ENCODE measurements at regions not wholly inside any gene's neighbourhood (a gene's known extent, or its start where the extent isn't known, plus 50 kb on each side); places are given as distances from the start of the nearest gene placed in this dataset.
"Not testable (repeated sequence)": the region's sequence is repeated elsewhere in the genome, so short reads cannot be mapped to it uniquely, and the experiment has no call there.

DNA sequence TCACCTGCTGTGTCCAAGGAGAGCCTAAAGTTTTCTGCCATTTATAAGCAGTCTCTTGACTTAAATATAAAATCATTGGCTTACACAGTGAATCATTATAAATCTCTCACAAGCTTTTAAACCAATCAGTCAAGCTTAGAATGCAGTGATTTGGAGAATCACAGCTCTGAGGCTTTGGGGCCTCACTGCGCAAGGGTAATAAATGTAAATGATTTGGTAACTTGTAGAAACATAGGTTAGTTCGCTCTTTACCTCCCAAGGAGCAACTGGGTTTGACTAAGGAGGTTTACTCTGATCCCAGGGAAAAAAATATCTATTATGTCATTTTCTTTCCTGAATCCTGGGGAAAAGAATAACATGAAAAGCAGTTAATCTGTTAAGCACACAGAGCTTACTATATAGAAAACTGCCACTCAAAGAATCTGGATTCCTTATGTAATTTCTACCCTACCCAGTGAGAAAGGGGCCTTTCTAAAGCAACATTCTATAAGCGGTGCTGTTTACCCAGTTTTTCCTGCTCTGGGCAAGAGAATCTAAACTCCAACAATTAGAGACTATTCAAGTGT is 128.2 kb downstream of the MZT1 start:
- no peak for DNase-seq
- intact Hi-C loops (cut with DNase I, micrococcal nuclease): no loop called here
- no peak for ATAC-seq

DNA sequence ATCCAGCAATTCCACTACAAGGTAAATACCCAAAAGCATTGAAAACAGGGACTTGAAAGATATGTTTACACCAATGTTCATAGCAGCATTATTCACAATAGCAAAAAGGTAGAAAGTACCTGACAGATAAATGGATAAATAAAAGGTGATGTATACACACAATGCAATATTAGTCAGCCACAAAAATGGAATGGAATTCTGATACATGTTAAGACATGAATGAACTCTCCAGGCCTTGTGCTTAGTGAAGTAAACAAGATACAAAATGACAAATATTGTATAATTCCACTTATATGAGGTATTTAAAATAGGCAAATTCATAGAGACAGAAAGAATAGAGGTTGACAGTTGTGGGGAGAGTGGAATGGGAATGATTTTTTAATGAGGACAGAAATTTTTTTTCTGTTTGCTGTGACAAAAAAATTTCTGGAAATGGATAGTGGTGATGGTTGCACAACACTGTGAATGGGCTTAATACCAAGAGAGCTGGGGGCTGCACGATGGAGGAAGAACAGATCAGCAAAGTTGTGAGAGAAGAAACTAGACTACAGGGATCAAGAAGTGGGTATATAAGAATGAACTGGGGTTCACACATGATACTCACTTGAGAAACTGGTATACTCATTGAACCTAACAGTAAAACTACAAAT is 137.2 kb downstream of the MZT1 start:
- ATAC-seq: no peak
- intact Hi-C loops (cut with DNase I, micrococcal nuclease): no loop called here
- no peak for DNase-seq

GRCh38 chr13:72586518-72586917 is 140.9 kb downstream of the MZT1 start:
- DNase-seq (no peak), ATAC-seq (no peak)
- intact Hi-C loops (cut with DNase I, micrococcal nuclease): no loop called here

DNA sequence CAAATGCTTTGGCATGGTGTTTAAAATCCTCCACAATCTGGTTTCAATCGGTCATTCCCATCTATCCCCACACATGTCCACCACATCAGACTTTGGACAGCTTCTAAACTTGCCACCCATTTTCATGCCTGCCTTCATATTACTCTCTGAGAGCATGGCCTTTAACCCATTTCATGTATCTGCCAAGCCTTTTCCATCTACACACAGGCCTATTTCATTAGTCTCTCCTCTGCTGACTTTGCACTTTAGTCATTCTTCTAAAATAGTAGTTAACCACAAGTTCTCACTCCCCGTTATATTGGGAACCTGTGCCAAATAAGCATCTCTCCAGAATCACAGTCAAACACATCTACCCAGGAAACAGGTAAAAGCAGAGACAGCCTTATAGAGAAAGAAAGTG is 142.2 kb downstream of the MZT1 start:
- intact Hi-C loops (cut with DNase I, micrococcal nuclease): no loop called here
- ATAC-seq (no peak), DNase-seq (no peak)

DNA sequence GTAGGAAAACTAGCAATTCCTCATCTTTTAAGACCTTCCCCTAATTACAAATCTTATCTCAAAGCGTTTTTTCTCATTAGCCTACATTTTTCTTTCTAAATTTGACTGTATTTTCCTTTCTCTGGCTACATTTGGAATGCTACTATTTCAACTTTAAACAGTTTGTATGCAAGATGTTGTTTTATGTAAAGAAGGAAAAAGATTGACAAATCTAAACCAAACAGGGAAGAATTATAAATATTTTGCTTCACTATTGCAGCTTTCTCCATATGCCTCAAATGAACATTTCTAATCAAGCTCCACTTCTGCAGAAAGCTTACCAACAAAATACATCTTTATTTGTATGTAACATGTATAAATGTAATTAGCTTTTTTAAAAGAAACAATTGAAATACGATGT is 156.2 kb downstream of the MZT1 start:
- DNase-seq (no peak), ATAC-seq (no peak)
- intact Hi-C loops (cut with DNase I, micrococcal nuclease): no loop called here

DNA sequence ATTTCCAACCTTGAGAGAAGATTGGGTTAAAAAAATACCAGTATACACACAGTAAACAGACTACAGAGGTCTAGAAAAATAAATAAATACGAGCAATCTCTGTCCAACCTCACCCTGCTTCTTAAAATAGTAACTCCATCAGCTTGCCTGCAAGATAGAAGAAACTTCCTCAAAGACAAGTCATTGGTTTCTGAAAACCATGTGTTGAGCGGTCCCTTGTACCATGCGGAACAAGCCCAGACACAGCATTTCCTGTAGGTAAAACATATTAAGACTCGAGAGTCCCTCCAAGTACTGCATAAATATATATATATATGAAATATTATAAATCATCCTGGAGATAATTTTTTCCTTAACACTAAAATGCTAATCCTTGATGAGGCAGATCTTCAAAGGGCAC is 157.4 kb downstream of the MZT1 start:
- ATAC-seq (no peak), DNase-seq (no peak)
- intact Hi-C loops (cut with DNase I, micrococcal nuclease): no loop called here

DNA sequence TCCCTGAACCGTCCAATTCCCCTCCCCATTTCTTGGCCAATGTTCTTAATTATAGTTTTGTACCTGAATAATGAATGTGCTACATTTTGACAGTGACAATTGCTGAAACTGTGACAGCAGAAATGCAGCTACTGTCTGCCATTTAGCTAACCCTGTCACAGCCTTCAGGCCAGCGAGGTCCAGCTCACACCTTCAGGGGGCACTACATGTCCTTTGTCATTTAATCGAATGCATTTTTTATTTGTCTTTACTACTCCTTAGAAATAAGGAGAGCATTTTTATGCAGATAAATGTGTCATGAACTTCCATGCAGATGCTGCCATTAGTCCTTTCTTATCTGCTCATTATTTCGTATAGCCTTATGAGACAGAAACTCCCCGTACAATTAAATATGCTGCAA is 159.9 kb downstream of the MZT1 start:
- intact Hi-C loops (cut with DNase I, micrococcal nuclease): no loop called here
- DNase-seq (no peak), ATAC-seq (no peak)

- ATAC-seq (no peak), DNase-seq (no peak)
- intact Hi-C loops (cut with DNase I, micrococcal nuclease): no loop called here
These were observed 160.9 kb downstream of the MZT1 start for GRCh38 chr13:72566526-72566925.

- intact Hi-C loops (cut with DNase I, micrococcal nuclease): no loop called here
- no peak for DNase-seq
- ATAC-seq: peak; percentile 39
These were observed 161.5 kb downstream of the MZT1 start for GRCh38 chr13:72565893-72566292.

- intact Hi-C loops (cut with DNase I, micrococcal nuclease): no loop called here
- DNase-seq (no peak), ATAC-seq (no peak)
These were observed 164.7 kb downstream of the MZT1 start for GRCh38 chr13:72562686-72563085.

DNA sequence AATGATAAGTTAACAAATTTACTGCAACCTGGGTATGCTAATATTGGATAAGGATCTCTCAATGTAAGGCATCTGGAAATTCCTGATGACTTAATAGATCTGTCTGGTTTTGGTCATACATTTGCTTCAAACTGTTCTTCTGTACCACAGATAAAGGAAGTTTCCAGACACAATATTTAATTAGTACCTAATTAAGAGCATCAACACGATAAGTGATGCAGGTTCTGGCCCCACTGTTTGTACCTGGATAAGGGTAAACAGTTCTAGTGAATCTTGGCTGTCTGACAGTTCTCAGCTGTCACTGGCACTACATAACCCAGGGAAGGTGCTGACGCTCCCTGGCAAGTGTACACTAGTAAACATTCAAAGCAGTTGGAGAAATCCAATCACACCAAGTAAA is 165.6 kb downstream of the MZT1 start:
- DNase-seq (no peak), ATAC-seq (no peak)
- intact Hi-C loops (cut with DNase I, micrococcal nuclease): no loop called here

GRCh38 chr13:72559716-72560115 is 167.7 kb downstream of the MZT1 start:
- no peak for ATAC-seq
- intact Hi-C loops (cut with DNase I, micrococcal nuclease): no loop called here
- DNase-seq: no peak

DNA sequence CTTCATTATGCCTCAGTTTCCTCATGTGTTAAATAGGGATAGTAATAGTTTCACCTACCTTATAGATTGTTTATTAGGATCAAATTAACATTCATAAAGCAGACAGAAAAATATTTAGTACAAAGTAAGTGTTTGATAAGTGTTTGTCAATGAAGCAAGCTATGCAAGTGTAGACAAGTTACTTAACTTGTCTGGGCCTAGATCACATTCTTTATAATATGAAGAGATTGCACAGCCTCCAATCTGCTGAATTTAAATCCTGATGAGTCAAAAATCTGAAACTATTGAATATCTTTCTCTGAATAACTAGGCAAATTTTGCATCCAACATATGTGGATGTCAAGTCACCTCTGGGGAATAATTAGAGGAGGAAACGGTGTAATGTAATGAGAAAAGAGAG is 170.5 kb downstream of the MZT1 start:
- ATAC-seq: no peak
- intact Hi-C loops (cut with DNase I, micrococcal nuclease): no loop called here
- no peak for DNase-seq

DNA sequence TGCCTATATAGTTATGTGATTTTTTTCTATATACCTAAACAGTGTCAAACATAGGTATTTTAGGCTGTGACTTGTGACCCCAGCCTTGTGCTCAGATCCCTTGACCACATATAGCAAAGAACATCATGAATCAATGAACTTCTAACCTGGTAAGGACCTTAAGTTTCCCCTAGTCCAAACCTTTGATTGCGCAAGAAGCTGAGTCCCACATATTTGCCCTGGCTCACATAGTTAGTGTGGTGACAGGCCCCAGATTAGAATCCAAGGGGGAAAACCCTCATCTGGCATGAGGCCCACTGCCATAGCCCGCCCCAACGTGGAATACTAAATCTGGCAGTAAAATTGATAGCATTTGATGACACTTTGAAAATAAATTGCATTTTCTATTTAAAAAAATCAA is 171.8 kb downstream of the MZT1 start:
- no peak for ATAC-seq
- intact Hi-C loops (cut with DNase I, micrococcal nuclease): no loop called here

GRCh38 chr13:72552731-72553130 is 174.7 kb downstream of the MZT1 start:
- DNase-seq: no peak
- ATAC-seq: no peak
- intact Hi-C loops (cut with DNase I, micrococcal nuclease): no loop called here

More for the DNA sequence above, 171.8 kb downstream of the MZT1 start:
- no peak for DNase-seq

DNA sequence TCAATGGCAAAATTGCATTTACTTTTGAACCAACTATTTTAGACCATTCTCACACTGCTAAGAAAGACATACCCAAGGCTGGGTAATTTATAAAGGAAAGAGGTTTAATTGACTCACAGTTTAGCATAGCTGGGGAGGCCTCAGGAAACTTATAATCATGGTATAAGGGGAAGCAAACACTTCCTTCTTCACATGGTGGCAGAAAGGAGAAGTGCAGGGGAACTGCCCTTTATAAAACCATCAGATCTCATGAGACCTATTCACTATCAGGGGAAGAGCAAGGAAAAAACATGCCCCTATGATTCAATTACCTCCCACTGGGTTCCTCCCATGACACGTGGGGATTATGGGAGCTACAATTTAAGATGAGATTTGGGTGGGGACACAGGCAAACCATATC is 181.5 kb downstream of the MZT1 start:
- DNase-seq; intact Hi-C loops (cut with DNase I, micrococcal nuclease): not testable (repeated sequence)
- ATAC-seq: peak; percentile 30

GRCh38 chr13:72545030-72545719 is 182.3 kb downstream of the MZT1 start:
- ATAC-seq (peak; percentile 77), DNase-seq (no peak)
- intact Hi-C loops (cut with DNase I, micrococcal nuclease): no loop called here

DNA sequence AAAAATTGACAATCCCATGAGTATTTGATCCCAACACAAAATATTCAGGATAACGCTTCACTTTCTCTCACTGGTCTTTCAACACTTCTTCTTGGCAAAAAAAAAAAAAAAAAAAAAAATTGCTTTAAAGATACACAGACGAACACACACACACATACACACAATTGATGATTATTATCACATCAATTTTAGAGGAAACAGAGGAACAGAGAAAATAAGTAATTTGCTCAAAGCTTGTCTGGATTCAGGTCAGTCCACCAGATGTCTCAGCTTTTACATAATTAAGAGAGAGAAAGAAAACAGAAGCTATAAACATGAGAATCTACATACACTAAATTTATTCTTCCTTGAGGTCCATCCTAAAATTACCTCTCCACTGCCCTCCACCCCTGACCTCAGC is 183.4 kb downstream of the MZT1 start:
- intact Hi-C loops (cut with DNase I, micrococcal nuclease): no loop called here
- DNase-seq: no peak
- no peak for ATAC-seq

GRCh38 chr13:72542241-72542640 is 185.2 kb downstream of the MZT1 start:
- intact Hi-C loops (cut with DNase I, micrococcal nuclease): no loop called here
- no peak for ATAC-seq

DNA sequence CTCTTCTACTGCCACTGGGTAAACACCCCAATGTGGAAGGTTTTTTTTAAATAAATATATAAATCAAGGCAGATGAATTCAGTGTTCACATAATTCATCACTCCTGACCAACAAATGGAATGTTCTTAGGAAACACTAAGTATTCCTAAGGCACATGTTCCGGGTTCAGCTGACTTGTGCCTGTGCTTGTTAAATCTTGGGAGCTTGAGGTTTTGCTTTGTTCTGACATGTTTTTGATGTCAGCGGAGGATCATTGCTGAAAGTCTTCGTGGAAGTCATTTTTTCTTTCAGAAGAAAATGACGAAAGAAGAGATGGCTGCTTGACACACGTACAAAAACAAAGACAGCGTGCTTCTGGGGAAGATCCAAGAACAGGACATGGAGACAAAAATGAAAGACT is 185.8 kb downstream of the MZT1 start:
- no peak for DNase-seq
- intact Hi-C loops (cut with DNase I, micrococcal nuclease): no loop called here
- no peak for ATAC-seq

More at GRCh38 chr13:72542241-72542640, 185.2 kb downstream of the MZT1 start:
- DNase-seq: no peak

DNA sequence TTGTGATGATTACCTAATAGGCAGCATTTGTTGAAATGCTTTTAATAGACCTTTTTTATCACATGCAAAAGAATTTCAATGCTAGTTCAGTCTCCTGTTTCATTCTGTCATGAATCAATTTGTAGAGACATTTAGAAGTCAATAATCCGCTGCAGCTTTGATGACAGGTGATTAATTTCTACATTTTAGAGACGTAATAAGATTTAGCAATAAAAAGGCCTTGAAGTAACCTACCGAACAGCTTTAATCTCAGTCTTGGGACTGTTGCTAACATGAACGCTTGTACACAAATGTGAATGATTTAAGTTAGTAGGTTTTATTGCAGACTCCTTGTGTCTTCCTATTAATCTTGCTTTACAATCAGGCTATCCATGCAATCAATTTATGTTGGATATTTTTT is 186.5 kb downstream of the MZT1 start:
- ATAC-seq: no peak
- intact Hi-C loops (cut with DNase I, micrococcal nuclease): no loop called here
- DNase-seq: no peak

Data from left colon (tissue), 2 donors.